ENCODE measurements at regions not wholly inside any gene's neighbourhood (a gene's known extent, or its start where the extent isn't known, plus 50 kb on each side); places are given as distances from the start of the nearest gene placed in this dataset.

DNA sequence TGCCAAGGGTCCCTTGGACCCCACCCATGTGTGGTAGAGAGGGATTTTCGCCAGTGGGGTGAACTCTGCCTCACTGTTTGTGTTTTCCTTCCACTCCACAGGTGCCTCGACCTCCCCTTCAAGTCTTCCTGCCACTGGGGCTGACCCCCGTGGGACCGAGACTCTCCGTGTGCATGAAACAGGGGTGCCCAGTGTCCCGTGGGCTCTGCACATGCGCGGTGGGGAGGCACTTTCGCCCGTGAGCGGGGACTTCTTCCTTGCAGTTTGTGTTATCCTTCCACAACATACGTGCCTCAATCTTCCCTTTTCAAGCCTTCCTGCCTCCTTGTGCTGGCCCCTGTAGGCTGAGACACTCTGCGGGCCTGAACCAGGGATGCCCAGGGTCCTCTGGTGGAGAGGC, 362.4 kb downstream of the ALG10 start:
- no peak overlapping the region for H3K27ac ChIP-seq
- TF ChIP-seq CTCF (conservative IDR thresholded peaks at IDR 0.05) = no peak

GRCh38 chr12:34386016-34386415, 363.7 kb downstream of the ALG10 start:
- no peak for TF ChIP-seq CTCF (conservative IDR thresholded peaks at IDR 0.05)
- no peak overlapping the region for H3K27ac ChIP-seq

- no peak overlapping the region for H3K27ac ChIP-seq
- no peak for TF ChIP-seq CTCF (conservative IDR thresholded peaks at IDR 0.05)
Measured at GRCh38 chr12:34386621-34387255, 364.4 kb downstream of the ALG10 start.

DNA sequence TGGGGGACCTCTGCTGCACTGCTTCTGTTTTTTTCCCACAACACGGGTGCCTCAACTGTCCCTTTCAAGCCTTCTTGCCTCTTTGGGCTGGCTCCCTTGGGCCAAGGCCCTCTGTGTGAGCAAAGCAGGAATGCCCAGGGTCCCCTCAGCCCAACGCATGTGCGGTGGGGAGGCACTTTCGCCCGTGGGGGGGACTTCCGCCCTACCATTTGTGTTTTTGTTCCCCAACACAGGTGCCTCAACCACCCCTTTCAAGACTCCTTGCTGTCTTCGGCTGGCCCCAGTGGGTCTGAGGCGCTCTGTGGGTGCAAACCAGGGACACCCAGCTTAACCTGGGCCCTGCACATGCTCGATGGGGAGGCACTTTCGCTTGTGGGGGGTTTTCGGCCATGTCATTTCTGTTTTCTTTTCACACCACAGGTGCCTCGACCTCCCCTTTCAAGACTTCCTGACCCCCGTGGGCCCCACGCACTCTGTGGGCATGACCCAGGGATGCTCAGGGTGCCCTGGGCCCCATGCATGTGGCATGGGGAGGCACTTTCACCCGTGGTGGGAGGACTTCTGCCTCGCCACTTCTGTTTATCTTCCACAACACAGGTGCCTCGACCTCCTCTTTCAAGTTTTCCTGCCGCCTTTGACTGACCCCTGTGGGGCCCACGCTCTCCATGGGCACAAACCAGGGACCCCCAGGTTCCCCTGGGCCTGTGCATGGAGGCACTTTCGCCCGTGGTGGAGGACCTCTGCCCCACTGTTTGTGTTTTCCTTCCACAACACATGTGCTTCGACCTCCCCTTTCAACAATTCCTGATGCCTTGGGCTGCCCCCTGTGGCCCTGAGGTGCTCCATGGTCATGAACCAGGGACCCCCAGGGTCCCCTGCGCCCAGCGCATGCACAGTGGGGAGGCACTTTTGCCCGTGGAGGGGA, 365.7 kb downstream of the ALG10 start:
- no peak for TF ChIP-seq CTCF (conservative IDR thresholded peaks at IDR 0.05)
- H3K27ac ChIP-seq = no peak overlapping the region

DNA sequence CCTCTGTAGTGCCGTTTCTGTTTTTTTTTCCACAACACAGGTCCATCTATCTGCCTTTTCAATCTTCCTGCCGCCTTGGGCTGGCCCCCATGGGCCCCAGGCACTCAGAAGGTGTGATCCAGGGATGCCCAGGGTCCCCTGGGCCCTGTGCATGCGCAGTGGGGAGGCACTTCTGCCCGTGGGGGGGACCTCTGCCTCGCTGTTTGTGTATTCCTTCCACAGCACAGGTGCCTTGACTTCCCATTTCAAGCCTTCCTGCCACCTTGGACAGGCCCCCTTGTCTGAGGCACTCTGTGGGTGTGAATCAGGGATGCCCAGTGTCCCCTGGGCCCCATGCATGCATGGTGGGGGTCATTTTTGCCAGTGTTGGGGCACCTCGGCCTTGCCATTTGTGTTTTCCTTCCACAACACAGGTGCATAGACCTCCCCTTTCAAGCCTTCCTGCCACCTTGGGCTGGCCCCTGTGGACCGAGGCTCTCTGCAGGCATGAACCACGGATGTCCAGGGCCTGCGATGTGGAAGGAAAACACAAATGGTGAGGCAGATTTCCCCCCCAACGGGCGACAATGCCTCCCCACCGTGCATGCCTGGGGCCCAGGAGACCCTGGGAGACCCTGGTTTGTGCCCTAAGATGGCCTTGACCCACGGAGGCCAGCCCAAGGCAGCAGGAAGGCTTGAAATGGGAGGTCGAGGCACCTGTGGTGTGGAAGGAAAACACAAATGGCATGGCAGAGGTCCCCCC, 366.5 kb downstream of the ALG10 start:
- TF ChIP-seq CTCF (conservative IDR thresholded peaks at IDR 0.05) = no peak
- H3K27ac ChIP-seq = no peak overlapping the region

DNA sequence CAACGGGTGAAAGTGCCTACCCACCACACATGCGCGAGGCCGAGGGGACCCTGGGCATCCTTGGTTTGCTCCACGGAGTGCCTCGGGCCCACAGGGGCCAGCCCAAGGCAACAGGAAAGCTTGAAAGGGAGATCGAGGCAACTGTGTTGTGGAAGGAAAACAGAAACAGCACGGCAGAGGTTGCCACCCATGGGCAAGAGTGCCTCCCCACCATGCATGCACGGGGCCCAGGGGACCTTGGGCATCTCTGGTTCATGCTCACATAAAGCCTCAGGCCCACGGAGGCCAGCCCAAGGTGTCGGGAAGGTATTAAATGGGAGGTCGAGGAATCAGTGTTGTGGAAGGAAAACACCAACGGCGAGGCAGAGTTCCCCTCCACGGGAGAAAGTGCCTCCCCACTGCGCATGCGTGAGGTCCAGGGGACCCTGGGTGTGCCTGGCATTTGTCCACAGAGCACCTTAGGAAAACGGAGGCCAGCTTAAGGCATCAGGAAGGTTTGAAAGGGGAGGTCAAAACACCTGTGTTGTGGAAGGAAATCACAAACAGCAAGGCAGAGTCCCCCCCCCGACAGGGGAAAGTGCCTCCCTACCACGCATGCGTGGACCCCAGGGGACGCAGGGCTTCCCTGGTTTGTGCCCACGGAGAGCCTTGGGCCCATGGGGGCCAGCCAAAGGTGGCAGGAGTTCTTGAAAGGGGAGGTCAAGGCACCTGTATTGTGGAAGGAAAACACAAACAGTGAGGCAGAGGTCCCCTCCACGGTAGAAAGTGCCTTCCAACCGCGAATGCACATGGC, 367.3 kb downstream of the ALG10 start:
- no peak overlapping the region for H3K27ac ChIP-seq
- no peak for TF ChIP-seq CTCF (conservative IDR thresholded peaks at IDR 0.05)

Data from VCaP (cell line).